ENCODE measurements at regions not wholly inside any gene's neighbourhood (a gene's known extent, or its start where the extent isn't known, plus 50 kb on each side); places are given as distances from the start of the nearest gene placed in this dataset.
A peak's percentile ranks its signal among the peaks of the same experiment; 100 is the strongest.

- Histone ChIP-seq H3K9me3 (ENCODE audit: low read depth) (no peaks in the 10 kb centered on the region), H3K27me3 (no peaks in the 10 kb centered on the region), H3K4me1 (ENCODE audit: insufficient read depth) (no peaks in the 10 kb centered on the region), H3K4me3 (no peak overlapping the region), H3K27ac (no peak overlapping the region), H3K79me2 (no peaks in the 10 kb centered on the region), H2AFZ (no peak overlapping the region), H4K20me1 (ENCODE audit: insufficient read depth, poor library complexity, severe bottlenecking) (no peaks in the 10 kb centered on the region), H3K36me3 (replicated peaks; ENCODE audit: insufficient read depth, low read depth) (no peaks in the 10 kb centered on the region), H3K9me2 (replicated peaks; ENCODE audit: insufficient read depth) (no peaks in the 10 kb centered on the region), H3K4me2 (no peak overlapping the region)
- 92% methylated on average over 6 of the region's 6 CpGs for WGBS (ENCODE audit: low lambda C conversion rate, missing lambda C conversion rate)
- TF ChIP-seq EZH2phosphoT487 (IDR thresholded peaks at IDR 0.05; ENCODE audit: low read depth, severe bottlenecking, unreplicated experiment) = no peak
- no peak for TF ChIP-seq CTCF (IDR thresholded peaks at IDR 0.05; ENCODE audit: poor library complexity)
- TF ChIP-seq EZH2 (IDR thresholded peaks at IDR 0.05; ENCODE audit: borderline replicate concordance) = no peak
- DNase-seq (ENCODE audit: low spot score) = no peak
Measured at GRCh38 chr12:18853570-18854366, 115.8 kb downstream of the CAPZA3 start.

- H3K27ac ChIP-seq = no peak overlapping the region
- no peaks in the 10 kb centered on the region for H3K4me1 ChIP-seq (ENCODE audit: insufficient read depth)
- no peak overlapping the region for H3K4me2 ChIP-seq
- H4K20me1 ChIP-seq (ENCODE audit: insufficient read depth, poor library complexity, severe bottlenecking) = no peaks in the 10 kb centered on the region
- no peaks in the 10 kb centered on the region for H3K36me3 ChIP-seq (replicated peaks; ENCODE audit: insufficient read depth, low read depth)
- no peaks in the 10 kb centered on the region for H3K9me2 ChIP-seq (replicated peaks; ENCODE audit: insufficient read depth)
- no peak overlapping the region for H2AFZ ChIP-seq
- H3K79me2 ChIP-seq = no peaks in the 10 kb centered on the region
- DNase-seq (ENCODE audit: low spot score) = no peak
- H3K27me3 ChIP-seq = no peaks in the 10 kb centered on the region
- H3K4me3 ChIP-seq = no peak overlapping the region
- TF ChIP-seq EZH2phosphoT487 (IDR thresholded peaks at IDR 0.05; ENCODE audit: low read depth, severe bottlenecking, unreplicated experiment) = no peak
- no peaks in the 10 kb centered on the region for H3K9me3 ChIP-seq (ENCODE audit: low read depth)
Measured at GRCh38 chr12:18857656-18858055, 119.7 kb downstream of the CAPZA3 start.

- H3K36me3 ChIP-seq (replicated peaks; ENCODE audit: insufficient read depth, low read depth) = no peaks in the 10 kb centered on the region
- WGBS (ENCODE audit: low lambda C conversion rate, missing lambda C conversion rate) = 65% methylated on average over 1 of the region's 1 CpG
- no peak overlapping the region for H2AFZ ChIP-seq
- no peak for DNase-seq (ENCODE audit: low spot score)
- H4K20me1 ChIP-seq (ENCODE audit: insufficient read depth, poor library complexity, severe bottlenecking) = no peaks in the 10 kb centered on the region
- no peak for TF ChIP-seq CTCF (IDR thresholded peaks at IDR 0.05; ENCODE audit: poor library complexity)
- TF ChIP-seq EZH2 (IDR thresholded peaks at IDR 0.05; ENCODE audit: borderline replicate concordance) = no peak
- no peak for TF ChIP-seq EZH2phosphoT487 (IDR thresholded peaks at IDR 0.05; ENCODE audit: low read depth, severe bottlenecking, unreplicated experiment)
- H3K4me1 ChIP-seq (ENCODE audit: insufficient read depth) = no peaks in the 10 kb centered on the region
- H3K4me2 ChIP-seq = no peak overlapping the region
- no peak overlapping the region for H3K27ac ChIP-seq
- no peaks in the 10 kb centered on the region for H3K9me2 ChIP-seq (replicated peaks; ENCODE audit: insufficient read depth)
- H3K4me3 ChIP-seq = no peak overlapping the region
- H3K9me3 ChIP-seq (ENCODE audit: low read depth) = no peaks in the 10 kb centered on the region
- no peaks in the 10 kb centered on the region for H3K27me3 ChIP-seq
- H3K79me2 ChIP-seq = no peaks in the 10 kb centered on the region
Measured at GRCh38 chr12:18859400-18859799, 121.5 kb downstream of the CAPZA3 start.

GRCh38 chr12:18861287-18861858, 123.5 kb downstream of the CAPZA3 start:
- no peaks in the 10 kb centered on the region for H3K36me3 ChIP-seq (replicated peaks; ENCODE audit: insufficient read depth, low read depth)
- peak; percentile 51 for TF ChIP-seq CTCF (IDR thresholded peaks at IDR 0.05; ENCODE audit: poor library complexity)
- TF ChIP-seq EZH2phosphoT487 (IDR thresholded peaks at IDR 0.05; ENCODE audit: low read depth, severe bottlenecking, unreplicated experiment) = no peak
- H3K4me3 ChIP-seq = no peak overlapping the region
- no peaks in the 10 kb centered on the region for H3K4me1 ChIP-seq (ENCODE audit: insufficient read depth)
- no peaks in the 10 kb centered on the region for H3K27me3 ChIP-seq
- H3K9me3 ChIP-seq (ENCODE audit: low read depth) = no peaks in the 10 kb centered on the region
- H3K4me2 ChIP-seq = no peak overlapping the region
- peak; percentile 21 for DNase-seq (ENCODE audit: low spot score)
- H4K20me1 ChIP-seq (ENCODE audit: insufficient read depth, poor library complexity, severe bottlenecking) = no peaks in the 10 kb centered on the region
- 78% methylated on average over 3 of the region's 3 CpGs for WGBS (ENCODE audit: low lambda C conversion rate, missing lambda C conversion rate)
- H3K27ac ChIP-seq = no peak overlapping the region
- no peak overlapping the region for H2AFZ ChIP-seq
- H3K9me2 ChIP-seq (replicated peaks; ENCODE audit: insufficient read depth) = no peaks in the 10 kb centered on the region
- no peaks in the 10 kb centered on the region for H3K79me2 ChIP-seq

All from hepatocyte (in vitro differentiated cells).